HepG2 (cell line): ENCODE measurements at regions not wholly inside any gene's neighbourhood (a gene's known extent, or its start where the extent isn't known, plus 50 kb on each side); places are given as distances from the start of the nearest gene placed in this dataset.

ENCODE experiments used
- CTCF ChIP-seq: sonication (generic); formaldehyde crosslinking; IDR thresholded peaks from 2 replicates; pipeline ENCODE4 v1.5.0; 2020; ENCODE audit warnings: mild to moderate bottlenecking, missing genetic modification reagents, moderate library complexity
- ERF ChIP-seq: IDR thresholded peaks from 2 replicates; pipeline ENCODE4 v1.6.1; 2018; ENCODE audit warnings: missing biosample characterization, missing genetic modification reagents
- KDM2A ChIP-seq: sonication (generic); formaldehyde crosslinking; IDR thresholded peaks from 2 replicates; pipeline ENCODE4 v1.4.0; 2020; ENCODE audit warnings: low read depth, missing genetic modification reagents, borderline replicate concordance
- MEF2D ChIP-seq: sonication (generic); formaldehyde crosslinking; IDR thresholded peaks from 2 replicates; pipeline ENCODE4 v1.5.1; 2020; ENCODE audit warnings: mild to moderate bottlenecking, missing genetic modification reagents
- MIXL1 ChIP-seq: IDR thresholded peaks from 2 replicates; pipeline ENCODE4 v1.6.1; 2016
- MYNN ChIP-seq: sonication (generic); formaldehyde crosslinking; IDR thresholded peaks from 2 replicates; pipeline ENCODE4 v1.4.0; 2020; ENCODE audit warnings: mild to moderate bottlenecking, low read depth, missing genetic modification reagents
- POLR2AphosphoS5 ChIP-seq: IDR thresholded peaks from 2 replicates; pipeline ENCODE4 v1.6.1; 2012; ENCODE audit warnings: low read depth, low read length
- RBAK ChIP-seq: sonication (generic); formaldehyde crosslinking; IDR thresholded peaks from 2 replicates; pipeline ENCODE4 v1.5.1; 2020; ENCODE audit warnings: mild to moderate bottlenecking, missing genetic modification reagents
- RNF2 ChIP-seq: fragments of 450-650 bp; conservative IDR thresholded peaks from 2 replicates; pipeline ENCODE4 v1.6.1; 2016; ENCODE audit warnings: low read depth
- ZMYM2 ChIP-seq: sonication (generic); formaldehyde crosslinking; IDR thresholded peaks from 2 replicates; pipeline ENCODE4 v1.8.0; 2022; ENCODE audit warnings: mild to moderate bottlenecking, missing genetic modification reagents
- ZNF274 ChIP-seq: sonication (generic); formaldehyde crosslinking; IDR thresholded peaks from 2 replicates; pipeline ENCODE4 v1.5.1; 2020; ENCODE audit warnings: mild to moderate bottlenecking, missing genetic modification reagents
- TF ChIP-seq, protein P1 (sequence below): sonication (generic); formaldehyde crosslinking; conservative IDR thresholded peaks from 2 replicates; pipeline ENCODE4 v1.8.0; 2022; ENCODE audit warnings: low read depth, missing genetic modification reagents

- TF ChIP-seq ERF (CRISPR knock-in tag) (no peak), MYNN (CRISPR knock-in tag) (no peak), MIXL1 (CRISPR knock-in tag) (no peak), RBAK (CRISPR knock-in tag) (no peak), MEF2D (CRISPR knock-in tag) (no peak), ZMYM2 (CRISPR knock-in tag) (no peak), KDM2A (CRISPR knock-in tag) (no peak), CTCF (CRISPR knock-in tag) (no peak), POLR2AphosphoS5 (no peak), ZNF274 (CRISPR knock-in tag) (no peak), RNF2 (no peak)
- TF ChIP-seq, protein P1, sequence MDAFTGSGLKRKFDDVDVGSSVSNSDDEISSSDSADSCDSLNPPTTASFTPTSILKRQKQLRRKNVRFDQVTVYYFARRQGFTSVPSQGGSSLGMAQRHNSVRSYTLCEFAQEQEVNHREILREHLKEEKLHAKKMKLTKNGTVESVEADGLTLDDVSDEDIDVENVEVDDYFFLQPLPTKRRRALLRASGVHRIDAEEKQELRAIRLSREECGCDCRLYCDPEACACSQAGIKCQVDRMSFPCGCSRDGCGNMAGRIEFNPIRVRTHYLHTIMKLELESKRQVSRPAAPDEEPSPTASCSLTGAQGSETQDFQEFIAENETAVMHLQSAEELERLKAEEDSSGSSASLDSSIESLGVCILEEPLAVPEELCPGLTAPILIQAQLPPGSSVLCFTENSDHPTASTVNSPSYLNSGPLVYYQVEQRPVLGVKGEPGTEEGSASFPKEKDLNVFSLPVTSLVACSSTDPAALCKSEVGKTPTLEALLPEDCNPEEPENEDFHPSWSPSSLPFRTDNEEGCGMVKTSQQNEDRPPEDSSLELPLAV: no peak
Measured at GRCh38 chr1:195723796-195724194, 884.4 kb downstream of the KCNT2 start.
